ENCODE measurements at regions not wholly inside any gene's neighbourhood (a gene's known extent, or its start where the extent isn't known, plus 50 kb on each side); places are given as distances from the start of the nearest gene placed in this dataset.

DNA sequence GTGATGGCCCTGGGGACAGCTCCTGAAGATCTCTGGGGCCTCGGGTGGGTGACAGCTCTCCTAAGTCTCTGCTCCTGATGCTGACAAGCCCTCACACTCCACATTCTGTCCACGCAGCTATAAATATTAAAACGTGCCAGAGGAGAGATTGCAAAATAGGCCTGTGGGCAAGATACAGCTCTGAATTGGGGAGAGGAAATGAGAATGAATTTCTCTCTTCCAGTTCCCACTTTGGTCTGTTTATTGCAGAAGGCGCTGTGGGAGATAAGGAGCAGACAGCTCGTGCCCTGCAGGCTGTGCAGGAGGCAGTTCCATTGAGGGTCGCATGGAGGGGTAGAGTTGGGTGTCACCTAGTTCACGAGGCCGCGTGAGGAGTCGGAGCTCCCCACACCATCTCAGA is 87.5 kb upstream of the SDK2 start:
- Histone ChIP-seq H3K9me3 (peaks cover 0 to 27% (median 0%) of the 10 kb centered on the region in 3 donors), H3K27me3 (peaks cover 37% of the 10 kb centered on the region), H3K36me3 (no peaks in the 10 kb centered on the region), H3K4me1 (no peaks in the 10 kb centered on the region), H3K4me3 (no peak overlapping the region), H3K27ac (no peak overlapping the region)
- WGBS, 2 donors (ENCODE audit: low coverage in 1 of 2) = 51% methylated on average over 6 of the region's 10 CpGs; no CpG with 5 or more reads in 1 of the 2 donors
- no peak for ATAC-seq
- TF ChIP-seq, protein P1, sequence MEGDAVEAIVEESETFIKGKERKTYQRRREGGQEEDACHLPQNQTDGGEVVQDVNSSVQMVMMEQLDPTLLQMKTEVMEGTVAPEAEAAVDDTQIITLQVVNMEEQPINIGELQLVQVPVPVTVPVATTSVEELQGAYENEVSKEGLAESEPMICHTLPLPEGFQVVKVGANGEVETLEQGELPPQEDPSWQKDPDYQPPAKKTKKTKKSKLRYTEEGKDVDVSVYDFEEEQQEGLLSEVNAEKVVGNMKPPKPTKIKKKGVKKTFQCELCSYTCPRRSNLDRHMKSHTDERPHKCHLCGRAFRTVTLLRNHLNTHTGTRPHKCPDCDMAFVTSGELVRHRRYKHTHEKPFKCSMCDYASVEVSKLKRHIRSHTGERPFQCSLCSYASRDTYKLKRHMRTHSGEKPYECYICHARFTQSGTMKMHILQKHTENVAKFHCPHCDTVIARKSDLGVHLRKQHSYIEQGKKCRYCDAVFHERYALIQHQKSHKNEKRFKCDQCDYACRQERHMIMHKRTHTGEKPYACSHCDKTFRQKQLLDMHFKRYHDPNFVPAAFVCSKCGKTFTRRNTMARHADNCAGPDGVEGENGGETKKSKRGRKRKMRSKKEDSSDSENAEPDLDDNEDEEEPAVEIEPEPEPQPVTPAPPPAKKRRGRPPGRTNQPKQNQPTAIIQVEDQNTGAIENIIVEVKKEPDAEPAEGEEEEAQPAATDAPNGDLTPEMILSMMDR (IDR thresholded peaks at IDR 0.05) = no peak
- TF ChIP-seq POLR2A (IDR thresholded peaks at IDR 0.05) (no peak), POLR2AphosphoS5 (IDR thresholded peaks at IDR 0.05) (no peak), EP300 (IDR thresholded peaks at IDR 0.05) (no peak)

DNA sequence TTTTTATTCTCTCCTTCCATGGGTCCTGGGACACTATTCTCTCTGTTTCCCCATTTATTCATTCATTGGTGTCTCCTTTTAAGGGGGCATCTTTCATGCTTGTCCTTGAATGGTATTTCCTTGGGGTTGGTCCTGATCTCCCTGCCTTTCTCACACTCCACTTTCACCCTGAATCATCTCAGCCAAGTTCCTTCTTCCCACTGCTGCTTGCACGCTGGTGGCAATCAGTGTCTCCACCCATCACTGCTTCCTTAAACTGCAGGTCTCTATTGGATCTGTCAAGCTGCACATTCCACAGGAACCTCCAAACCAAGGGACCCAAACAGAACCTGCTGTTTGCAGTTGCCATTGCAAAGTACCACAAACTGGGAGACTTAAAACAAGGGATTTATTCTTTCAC is 89.3 kb upstream of the SDK2 start:
- H3K36me3 ChIP-seq = no peaks in the 10 kb centered on the region
- no peak overlapping the region for H3K4me3 ChIP-seq
- TF ChIP-seq POLR2A (IDR thresholded peaks at IDR 0.05) = no peak
- TF ChIP-seq, protein P1 (IDR thresholded peaks at IDR 0.05) = no peak
- no peak for TF ChIP-seq POLR2AphosphoS5 (IDR thresholded peaks at IDR 0.05)
- no peak overlapping the region for H3K27ac ChIP-seq
- no peak for ATAC-seq
- no peaks in the 10 kb centered on the region for H3K4me1 ChIP-seq
- H3K9me3 ChIP-seq = peaks cover 0 to 27% (median 0%) of the 10 kb centered on the region in 3 donors
- peaks cover 54% of the 10 kb centered on the region for H3K27me3 ChIP-seq
- WGBS, 2 donors (ENCODE audit: low coverage in 1 of 2) = 64 to 75% methylated on average over 1 of the region's 1 CpG

DNA sequence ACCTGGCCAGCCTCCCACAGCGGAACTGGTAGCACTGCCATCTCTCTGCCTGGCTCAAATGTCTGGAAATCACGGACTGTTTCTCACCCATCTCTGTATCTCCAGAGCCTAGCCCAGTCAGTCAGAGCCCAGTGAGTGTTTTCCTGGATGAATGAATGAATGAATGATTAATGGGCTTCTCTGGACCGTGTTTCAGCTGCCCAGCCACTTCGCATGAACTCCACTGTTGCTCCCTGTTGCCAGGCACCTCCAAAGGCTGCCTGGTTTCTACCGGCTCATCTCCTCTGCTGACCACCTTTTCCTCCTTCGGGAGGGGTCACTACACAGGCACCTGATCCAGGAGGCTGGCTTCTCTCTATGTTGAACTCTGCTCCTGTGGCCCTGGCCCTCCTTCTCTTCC is 91.0 kb upstream of the SDK2 start:
- H3K4me3 ChIP-seq = no peak overlapping the region
- no peak overlapping the region for H3K27ac ChIP-seq
- peaks cover 71% of the 10 kb centered on the region for H3K27me3 ChIP-seq
- 57% methylated on average over 6 of the region's 6 CpGs; no CpG with 5 or more reads in 1 of the 2 donors for WGBS, 2 donors (ENCODE audit: low coverage in 1 of 2)
- ATAC-seq = no peak
- H3K4me1 ChIP-seq = no peaks in the 10 kb centered on the region
- H3K36me3 ChIP-seq = no peaks in the 10 kb centered on the region
- no peak for TF ChIP-seq EP300 (IDR thresholded peaks at IDR 0.05)
- no peak for TF ChIP-seq POLR2AphosphoS5 (IDR thresholded peaks at IDR 0.05)
- no peak for TF ChIP-seq POLR2A (IDR thresholded peaks at IDR 0.05)
- TF ChIP-seq, protein P1 (IDR thresholded peaks at IDR 0.05) = no peak
- H3K9me3 ChIP-seq = peaks cover 0 to 20% (median 0%) of the 10 kb centered on the region in 3 donors

DNA sequence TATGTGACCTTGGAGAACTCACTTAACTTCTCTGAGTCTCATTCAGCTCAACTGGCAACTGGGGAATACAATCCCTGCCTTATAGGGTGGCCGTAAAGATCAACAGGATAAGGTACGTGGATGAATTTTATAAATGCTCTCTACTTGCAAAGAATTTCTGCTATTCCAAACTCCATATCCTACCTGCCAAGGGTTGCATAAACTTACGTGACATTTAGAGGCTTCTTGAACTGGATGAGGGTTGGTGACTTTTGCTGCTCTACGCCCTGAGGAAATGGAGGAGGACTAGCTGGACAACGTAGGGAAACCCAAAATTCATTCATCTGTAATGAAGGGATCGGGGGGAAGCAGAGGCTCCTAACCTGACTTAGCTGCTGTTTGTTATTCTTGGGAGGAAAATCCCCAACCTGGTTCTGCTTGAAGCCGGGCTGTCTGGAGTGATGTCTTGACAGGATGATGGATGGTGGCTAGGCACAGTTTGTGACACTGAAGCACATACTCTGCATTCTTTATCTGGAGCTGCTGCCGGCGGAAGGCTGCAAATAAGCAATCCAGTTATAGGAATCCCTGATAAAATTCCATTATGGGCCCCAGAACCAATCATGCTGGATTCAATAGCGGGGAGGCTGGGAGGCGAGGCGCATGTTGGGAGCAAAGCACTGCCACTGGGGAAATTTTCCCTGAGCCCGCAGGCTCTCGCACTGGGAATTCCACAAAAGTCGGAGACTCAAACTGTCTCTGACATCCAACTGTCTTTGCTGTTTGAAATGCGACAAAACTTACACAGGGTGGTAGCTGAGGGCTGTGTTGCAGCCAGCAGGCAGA is 94.7 kb upstream of the SDK2 start:
- TF ChIP-seq POLR2AphosphoS5 (IDR thresholded peaks at IDR 0.05) (no peak), POLR2A (IDR thresholded peaks at IDR 0.05) (no peak), EP300 (IDR thresholded peaks at IDR 0.05) (no peak)
- TF ChIP-seq, protein P1 (IDR thresholded peaks at IDR 0.05) = no peak
- WGBS, 2 donors (ENCODE audit: low coverage in 1 of 2) = 39 to 40% methylated on average over 3 to 8 of the region's 16 CpGs
- H3K4me3 ChIP-seq = no peak overlapping the region
- peaks cover 93% of the 10 kb centered on the region for H3K27me3 ChIP-seq
- no peak overlapping the region for H3K27ac ChIP-seq
- H3K36me3 ChIP-seq = no peaks in the 10 kb centered on the region
- ATAC-seq = no peak
- peaks cover 0 to 14% (median 0%) of the 10 kb centered on the region in 3 donors for H3K9me3 ChIP-seq
- no peaks in the 10 kb centered on the region for H3K4me1 ChIP-seq

GRCh38 chr17:73740370-73740769 is 96.1 kb upstream of the SDK2 start:
- ATAC-seq = no peak
- no peaks in the 10 kb centered on the region for H3K36me3 ChIP-seq
- H3K4me1 ChIP-seq = no peaks in the 10 kb centered on the region
- H3K27me3 ChIP-seq = peaks cover 93% of the 10 kb centered on the region
- 58 to 72% methylated on average over 4 to 5 of the region's 8 CpGs for WGBS, 2 donors (ENCODE audit: low coverage in 1 of 2)
- no peak overlapping the region for H3K27ac ChIP-seq
- TF ChIP-seq POLR2AphosphoS5 (IDR thresholded peaks at IDR 0.05) = no peak
- no peak for TF ChIP-seq EP300 (IDR thresholded peaks at IDR 0.05)
- TF ChIP-seq, protein P1 (IDR thresholded peaks at IDR 0.05) = no peak
- no peak for TF ChIP-seq POLR2A (IDR thresholded peaks at IDR 0.05)
- no peak overlapping the region for H3K4me3 ChIP-seq
- H3K9me3 ChIP-seq = peaks cover 0 to 14% (median 0%) of the 10 kb centered on the region in 3 donors
